Fibroblast of lung (primary cell): ENCODE measurements at regions not wholly inside any gene's neighbourhood (a gene's known extent, or its start where the extent isn't known, plus 50 kb on each side); places are given as distances from the start of the nearest gene placed in this dataset.

Experiments used
- EZH2 ChIP-seq: IDR thresholded peaks from 2 replicates; pipeline ENCODE4 v1.5.1; 2012; ENCODE audit warnings: low read length, control low read depth, mild to moderate bottlenecking; ENCODE audit errors: missing control alignments
- TF ChIP-seq, protein P1 (sequence below), 2 donors: IDR thresholded peaks in 1 of 2; conservative IDR thresholded peaks in 1 of 2; 1 replicate in 1 of 2; 2 replicates in 1 of 2; pipeline ENCODE4 v1.5.1; 2011 to 2012; ENCODE audit warnings: low read length in 2 of 2, control low read depth in 1 of 2, inconsistent platforms in 1 of 2, low read depth in 1 of 2, mild to moderate bottlenecking in 1 of 2

- TF ChIP-seq, protein P1, sequence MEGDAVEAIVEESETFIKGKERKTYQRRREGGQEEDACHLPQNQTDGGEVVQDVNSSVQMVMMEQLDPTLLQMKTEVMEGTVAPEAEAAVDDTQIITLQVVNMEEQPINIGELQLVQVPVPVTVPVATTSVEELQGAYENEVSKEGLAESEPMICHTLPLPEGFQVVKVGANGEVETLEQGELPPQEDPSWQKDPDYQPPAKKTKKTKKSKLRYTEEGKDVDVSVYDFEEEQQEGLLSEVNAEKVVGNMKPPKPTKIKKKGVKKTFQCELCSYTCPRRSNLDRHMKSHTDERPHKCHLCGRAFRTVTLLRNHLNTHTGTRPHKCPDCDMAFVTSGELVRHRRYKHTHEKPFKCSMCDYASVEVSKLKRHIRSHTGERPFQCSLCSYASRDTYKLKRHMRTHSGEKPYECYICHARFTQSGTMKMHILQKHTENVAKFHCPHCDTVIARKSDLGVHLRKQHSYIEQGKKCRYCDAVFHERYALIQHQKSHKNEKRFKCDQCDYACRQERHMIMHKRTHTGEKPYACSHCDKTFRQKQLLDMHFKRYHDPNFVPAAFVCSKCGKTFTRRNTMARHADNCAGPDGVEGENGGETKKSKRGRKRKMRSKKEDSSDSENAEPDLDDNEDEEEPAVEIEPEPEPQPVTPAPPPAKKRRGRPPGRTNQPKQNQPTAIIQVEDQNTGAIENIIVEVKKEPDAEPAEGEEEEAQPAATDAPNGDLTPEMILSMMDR (conservative IDR thresholded peaks at IDR 0.05 in 1 of 2, IDR thresholded peaks at IDR 0.05 in 1 of 2; ENCODE audit: low read depth in 1 of 2, low read length in 2 of 2) = no peak
- TF ChIP-seq EZH2 = no peak
Observed at GRCh38 chr1:229953736-229954326, 113.2 kb upstream of the GALNT2 start.
